Esophagus muscularis mucosa (tissue), 4 donors: ENCODE measurements at regions not wholly inside any gene's neighbourhood (a gene's known extent, or its start where the extent isn't known, plus 50 kb on each side); places are given as distances from the start of the nearest gene placed in this dataset.

ENCODE experiments used
- CTCF ChIP-seq, 3 experiments: fragments of 200-600 bp in 2 of 3; fragments of 450-650 bp in 1 of 3; sonication (generic) in 2 of 3; IDR thresholded peaks; one replicate each; pipeline ENCODE4 v1.5.1; 2017 to 2019; ENCODE audit warnings: antibody characterized with exemption in 3 of 3, mild to moderate bottlenecking in 2 of 3, moderate library complexity in 1 of 3
- EP300 ChIP-seq: sonication (generic); formaldehyde crosslinking; IDR thresholded peaks from one replicate; pipeline ENCODE4 v1.6.1; 2017; ENCODE audit warnings: antibody characterized with exemption
- POLR2A ChIP-seq: fragments of 450-650 bp; IDR thresholded peaks from one replicate; pipeline ENCODE4 v1.6.1; 2017; ENCODE audit warnings: antibody characterized with exemption, moderate library complexity, mild to moderate bottlenecking, low read depth
- POLR2AphosphoS5 ChIP-seq, 2 donors: sonication (generic); formaldehyde crosslinking; IDR thresholded peaks; one replicate each; pipeline ENCODE4 v1.6.1; 2017; ENCODE audit warnings: antibody characterized with exemption in 2 of 2

- TF ChIP-seq CTCF (IDR thresholded peaks at IDR 0.05) (no peak), EP300 (no peak), POLR2A (no peak), POLR2AphosphoS5 (IDR thresholded peaks at IDR 0.05) (no peak)
These were observed 156.8 kb upstream of the LRRC7 start for GRCh38 chr1:69410893-69411292.
